K562 (cell line): ENCODE measurements at regions not wholly inside any gene's neighbourhood (a gene's known extent, or its start where the extent isn't known, plus 50 kb on each side); places are given as distances from the start of the nearest gene placed in this dataset.
A peak's percentile ranks its signal among the peaks of the same experiment; 100 is the strongest.

Experiments
- ELF4 ChIP-seq: fragments of 450-650 bp; formaldehyde crosslinking; IDR thresholded peaks from 2 replicates; pipeline ENCODE4 v1.4.0; 2022; ENCODE audit warnings: missing genetic modification characterization
- HNRNPL ChIP-seq: fragments of 200-400 bp; formaldehyde crosslinking; IDR thresholded peaks from 2 replicates; pipeline ENCODE4 v1.6.1; 2017; ENCODE audit warnings: low read depth, mild to moderate bottlenecking, low read length
- NRF1 ChIP-seq, 2 experiments: fragments of 450-650 bp; IDR thresholded peaks in 1 of 2; conservative IDR thresholded peaks in 1 of 2; 2 replicates each; pipeline ENCODE4 v1.6.1; 2014; ENCODE audit warnings: mild to moderate bottlenecking in 2 of 2
- ZKSCAN8 ChIP-seq: fragments of 200-800 bp; sonication (Bioruptor generic); IDR thresholded peaks from 2 replicates; pipeline ENCODE4 v1.6.1; 2016; ENCODE audit warnings: missing genetic modification characterization, missing compliant biosample characterization
- TF ChIP-seq, protein P1 (sequence below): fragments of 450-650 bp; IDR thresholded peaks from 2 replicates; pipeline ENCODE4 v1.6.1; 2016; ENCODE audit warnings: mild to moderate bottlenecking, moderate library complexity
- TF ChIP-seq, protein P2 (sequence below), 2 experiments: fragments of 450-650 bp in 1 of 2; sonication (generic) in 1 of 2; formaldehyde crosslinking in 1 of 2; IDR thresholded peaks; 2 replicates each; pipeline versions ENCODE4 v1.7.1 to v1.9.0; 2016 to 2022; ENCODE audit warnings: inconsistent platforms in 1 of 2, mild to moderate bottlenecking in 1 of 2, missing genetic modification reagents in 1 of 2

DNA sequence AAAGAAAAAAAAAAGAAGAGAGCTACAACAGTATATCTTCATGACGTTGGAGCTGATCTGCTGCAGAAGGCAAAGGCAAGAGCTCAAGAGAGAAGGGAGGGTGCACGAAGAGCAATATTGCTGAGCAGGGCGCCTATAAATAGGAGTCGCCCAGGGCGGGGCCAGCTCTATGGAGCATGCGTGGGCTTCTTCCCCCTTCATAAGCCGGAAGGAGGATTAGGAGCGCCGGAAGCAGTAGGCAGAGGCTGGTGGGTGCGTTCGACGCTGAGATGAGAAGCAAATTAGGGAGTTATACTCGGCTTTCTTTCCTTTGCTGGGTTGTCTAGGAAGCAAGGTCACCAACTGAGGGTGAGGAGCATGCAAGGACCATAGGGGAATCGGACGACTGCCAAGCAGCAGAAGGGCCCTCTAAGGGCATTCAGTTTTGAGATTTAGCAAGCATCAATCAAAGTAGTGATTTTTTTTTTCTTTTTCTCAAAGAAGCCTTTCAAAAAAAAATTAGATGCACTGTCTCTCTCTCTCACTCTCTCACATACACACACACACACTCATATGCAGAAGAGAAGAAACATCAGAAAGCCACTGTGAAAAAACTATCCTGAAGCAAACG is 496.7 kb downstream of the ENC1 start (continued):
- TF ChIP-seq, protein P1, sequence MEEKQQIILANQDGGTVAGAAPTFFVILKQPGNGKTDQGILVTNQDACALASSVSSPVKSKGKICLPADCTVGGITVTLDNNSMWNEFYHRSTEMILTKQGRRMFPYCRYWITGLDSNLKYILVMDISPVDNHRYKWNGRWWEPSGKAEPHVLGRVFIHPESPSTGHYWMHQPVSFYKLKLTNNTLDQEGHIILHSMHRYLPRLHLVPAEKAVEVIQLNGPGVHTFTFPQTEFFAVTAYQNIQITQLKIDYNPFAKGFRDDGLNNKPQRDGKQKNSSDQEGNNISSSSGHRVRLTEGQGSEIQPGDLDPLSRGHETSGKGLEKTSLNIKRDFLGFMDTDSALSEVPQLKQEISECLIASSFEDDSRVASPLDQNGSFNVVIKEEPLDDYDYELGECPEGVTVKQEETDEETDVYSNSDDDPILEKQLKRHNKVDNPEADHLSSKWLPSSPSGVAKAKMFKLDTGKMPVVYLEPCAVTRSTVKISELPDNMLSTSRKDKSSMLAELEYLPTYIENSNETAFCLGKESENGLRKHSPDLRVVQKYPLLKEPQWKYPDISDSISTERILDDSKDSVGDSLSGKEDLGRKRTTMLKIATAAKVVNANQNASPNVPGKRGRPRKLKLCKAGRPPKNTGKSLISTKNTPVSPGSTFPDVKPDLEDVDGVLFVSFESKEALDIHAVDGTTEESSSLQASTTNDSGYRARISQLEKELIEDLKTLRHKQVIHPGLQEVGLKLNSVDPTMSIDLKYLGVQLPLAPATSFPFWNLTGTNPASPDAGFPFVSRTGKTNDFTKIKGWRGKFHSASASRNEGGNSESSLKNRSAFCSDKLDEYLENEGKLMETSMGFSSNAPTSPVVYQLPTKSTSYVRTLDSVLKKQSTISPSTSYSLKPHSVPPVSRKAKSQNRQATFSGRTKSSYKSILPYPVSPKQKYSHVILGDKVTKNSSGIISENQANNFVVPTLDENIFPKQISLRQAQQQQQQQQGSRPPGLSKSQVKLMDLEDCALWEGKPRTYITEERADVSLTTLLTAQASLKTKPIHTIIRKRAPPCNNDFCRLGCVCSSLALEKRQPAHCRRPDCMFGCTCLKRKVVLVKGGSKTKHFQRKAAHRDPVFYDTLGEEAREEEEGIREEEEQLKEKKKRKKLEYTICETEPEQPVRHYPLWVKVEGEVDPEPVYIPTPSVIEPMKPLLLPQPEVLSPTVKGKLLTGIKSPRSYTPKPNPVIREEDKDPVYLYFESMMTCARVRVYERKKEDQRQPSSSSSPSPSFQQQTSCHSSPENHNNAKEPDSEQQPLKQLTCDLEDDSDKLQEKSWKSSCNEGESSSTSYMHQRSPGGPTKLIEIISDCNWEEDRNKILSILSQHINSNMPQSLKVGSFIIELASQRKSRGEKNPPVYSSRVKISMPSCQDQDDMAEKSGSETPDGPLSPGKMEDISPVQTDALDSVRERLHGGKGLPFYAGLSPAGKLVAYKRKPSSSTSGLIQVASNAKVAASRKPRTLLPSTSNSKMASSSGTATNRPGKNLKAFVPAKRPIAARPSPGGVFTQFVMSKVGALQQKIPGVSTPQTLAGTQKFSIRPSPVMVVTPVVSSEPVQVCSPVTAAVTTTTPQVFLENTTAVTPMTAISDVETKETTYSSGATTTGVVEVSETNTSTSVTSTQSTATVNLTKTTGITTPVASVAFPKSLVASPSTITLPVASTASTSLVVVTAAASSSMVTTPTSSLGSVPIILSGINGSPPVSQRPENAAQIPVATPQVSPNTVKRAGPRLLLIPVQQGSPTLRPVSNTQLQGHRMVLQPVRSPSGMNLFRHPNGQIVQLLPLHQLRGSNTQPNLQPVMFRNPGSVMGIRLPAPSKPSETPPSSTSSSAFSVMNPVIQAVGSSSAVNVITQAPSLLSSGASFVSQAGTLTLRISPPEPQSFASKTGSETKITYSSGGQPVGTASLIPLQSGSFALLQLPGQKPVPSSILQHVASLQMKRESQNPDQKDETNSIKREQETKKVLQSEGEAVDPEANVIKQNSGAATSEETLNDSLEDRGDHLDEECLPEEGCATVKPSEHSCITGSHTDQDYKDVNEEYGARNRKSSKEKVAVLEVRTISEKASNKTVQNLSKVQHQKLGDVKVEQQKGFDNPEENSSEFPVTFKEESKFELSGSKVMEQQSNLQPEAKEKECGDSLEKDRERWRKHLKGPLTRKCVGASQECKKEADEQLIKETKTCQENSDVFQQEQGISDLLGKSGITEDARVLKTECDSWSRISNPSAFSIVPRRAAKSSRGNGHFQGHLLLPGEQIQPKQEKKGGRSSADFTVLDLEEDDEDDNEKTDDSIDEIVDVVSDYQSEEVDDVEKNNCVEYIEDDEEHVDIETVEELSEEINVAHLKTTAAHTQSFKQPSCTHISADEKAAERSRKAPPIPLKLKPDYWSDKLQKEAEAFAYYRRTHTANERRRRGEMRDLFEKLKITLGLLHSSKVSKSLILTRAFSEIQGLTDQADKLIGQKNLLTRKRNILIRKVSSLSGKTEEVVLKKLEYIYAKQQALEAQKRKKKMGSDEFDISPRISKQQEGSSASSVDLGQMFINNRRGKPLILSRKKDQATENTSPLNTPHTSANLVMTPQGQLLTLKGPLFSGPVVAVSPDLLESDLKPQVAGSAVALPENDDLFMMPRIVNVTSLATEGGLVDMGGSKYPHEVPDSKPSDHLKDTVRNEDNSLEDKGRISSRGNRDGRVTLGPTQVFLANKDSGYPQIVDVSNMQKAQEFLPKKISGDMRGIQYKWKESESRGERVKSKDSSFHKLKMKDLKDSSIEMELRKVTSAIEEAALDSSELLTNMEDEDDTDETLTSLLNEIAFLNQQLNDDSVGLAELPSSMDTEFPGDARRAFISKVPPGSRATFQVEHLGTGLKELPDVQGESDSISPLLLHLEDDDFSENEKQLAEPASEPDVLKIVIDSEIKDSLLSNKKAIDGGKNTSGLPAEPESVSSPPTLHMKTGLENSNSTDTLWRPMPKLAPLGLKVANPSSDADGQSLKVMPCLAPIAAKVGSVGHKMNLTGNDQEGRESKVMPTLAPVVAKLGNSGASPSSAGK = peak; percentile 42; the same call in 1 of the 2 replicates
- TF ChIP-seq, protein P2, sequence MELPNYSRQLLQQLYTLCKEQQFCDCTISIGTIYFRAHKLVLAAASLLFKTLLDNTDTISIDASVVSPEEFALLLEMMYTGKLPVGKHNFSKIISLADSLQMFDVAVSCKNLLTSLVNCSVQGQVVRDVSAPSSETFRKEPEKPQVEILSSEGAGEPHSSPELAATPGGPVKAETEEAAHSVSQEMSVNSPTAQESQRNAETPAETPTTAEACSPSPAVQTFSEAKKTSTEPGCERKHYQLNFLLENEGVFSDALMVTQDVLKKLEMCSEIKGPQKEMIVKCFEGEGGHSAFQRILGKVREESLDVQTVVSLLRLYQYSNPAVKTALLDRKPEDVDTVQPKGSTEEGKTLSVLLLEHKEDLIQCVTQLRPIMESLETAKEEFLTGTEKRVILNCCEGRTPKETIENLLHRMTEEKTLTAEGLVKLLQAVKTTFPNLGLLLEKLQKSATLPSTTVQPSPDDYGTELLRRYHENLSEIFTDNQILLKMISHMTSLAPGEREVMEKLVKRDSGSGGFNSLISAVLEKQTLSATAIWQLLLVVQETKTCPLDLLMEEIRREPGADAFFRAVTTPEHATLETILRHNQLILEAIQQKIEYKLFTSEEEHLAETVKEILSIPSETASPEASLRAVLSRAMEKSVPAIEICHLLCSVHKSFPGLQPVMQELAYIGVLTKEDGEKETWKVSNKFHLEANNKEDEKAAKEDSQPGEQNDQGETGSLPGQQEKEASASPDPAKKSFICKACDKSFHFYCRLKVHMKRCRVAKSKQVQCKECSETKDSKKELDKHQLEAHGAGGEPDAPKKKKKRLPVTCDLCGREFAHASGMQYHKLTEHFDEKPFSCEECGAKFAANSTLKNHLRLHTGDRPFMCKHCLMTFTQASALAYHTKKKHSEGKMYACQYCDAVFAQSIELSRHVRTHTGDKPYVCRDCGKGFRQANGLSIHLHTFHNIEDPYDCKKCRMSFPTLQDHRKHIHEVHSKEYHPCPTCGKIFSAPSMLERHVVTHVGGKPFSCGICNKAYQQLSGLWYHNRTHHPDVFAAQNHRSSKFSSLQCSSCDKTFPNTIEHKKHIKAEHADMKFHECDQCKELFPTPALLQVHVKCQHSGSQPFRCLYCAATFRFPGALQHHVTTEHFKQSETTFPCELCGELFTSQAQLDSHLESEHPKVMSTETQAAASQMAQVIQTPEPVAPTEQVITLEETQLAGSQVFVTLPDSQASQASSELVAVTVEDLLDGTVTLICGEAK (IDR thresholded peaks at IDR 0.05) = peak; percentile 83
- TF ChIP-seq, protein P2 (CRISPR knock-in tag; IDR thresholded peaks at IDR 0.05) = no peak
- no peak for TF ChIP-seq HNRNPL
- no peak for TF ChIP-seq ZKSCAN8 (CRISPR knock-in tag)
- TF ChIP-seq NRF1 (conservative IDR thresholded peaks at IDR 0.05 in 1 of 2, IDR thresholded peaks at IDR 0.05 in 1 of 2) = peak; percentile 85 to 87
- no peak for TF ChIP-seq ELF4 (CRISPR knock-in tag)
